ENCODE measurements at regions not wholly inside any gene's neighbourhood (a gene's known extent, or its start where the extent isn't known, plus 50 kb on each side); places are given as distances from the start of the nearest gene placed in this dataset.

DNA sequence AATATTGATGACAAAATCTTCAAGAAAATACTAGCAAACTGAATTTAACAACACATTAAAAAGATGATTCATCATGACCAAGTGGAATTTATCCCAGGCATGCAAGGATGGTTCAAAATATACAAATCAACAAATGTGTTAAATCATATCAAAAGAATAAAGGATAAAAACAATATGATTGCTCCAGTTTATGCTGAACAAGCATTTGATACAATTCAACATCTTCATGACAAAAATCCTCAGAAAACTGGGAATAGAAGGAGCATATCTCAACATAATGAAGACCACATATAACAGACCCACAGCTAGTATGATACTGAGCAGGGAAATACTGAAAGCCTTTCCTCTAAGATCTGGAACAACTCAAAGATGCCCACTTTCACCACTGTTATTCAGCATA lies 352.3 kb downstream of the PYDC2 start:
- TF ChIP-seq, protein P1, sequence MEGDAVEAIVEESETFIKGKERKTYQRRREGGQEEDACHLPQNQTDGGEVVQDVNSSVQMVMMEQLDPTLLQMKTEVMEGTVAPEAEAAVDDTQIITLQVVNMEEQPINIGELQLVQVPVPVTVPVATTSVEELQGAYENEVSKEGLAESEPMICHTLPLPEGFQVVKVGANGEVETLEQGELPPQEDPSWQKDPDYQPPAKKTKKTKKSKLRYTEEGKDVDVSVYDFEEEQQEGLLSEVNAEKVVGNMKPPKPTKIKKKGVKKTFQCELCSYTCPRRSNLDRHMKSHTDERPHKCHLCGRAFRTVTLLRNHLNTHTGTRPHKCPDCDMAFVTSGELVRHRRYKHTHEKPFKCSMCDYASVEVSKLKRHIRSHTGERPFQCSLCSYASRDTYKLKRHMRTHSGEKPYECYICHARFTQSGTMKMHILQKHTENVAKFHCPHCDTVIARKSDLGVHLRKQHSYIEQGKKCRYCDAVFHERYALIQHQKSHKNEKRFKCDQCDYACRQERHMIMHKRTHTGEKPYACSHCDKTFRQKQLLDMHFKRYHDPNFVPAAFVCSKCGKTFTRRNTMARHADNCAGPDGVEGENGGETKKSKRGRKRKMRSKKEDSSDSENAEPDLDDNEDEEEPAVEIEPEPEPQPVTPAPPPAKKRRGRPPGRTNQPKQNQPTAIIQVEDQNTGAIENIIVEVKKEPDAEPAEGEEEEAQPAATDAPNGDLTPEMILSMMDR (IDR thresholded peaks at IDR 0.05) = no peak
- TF ChIP-seq POLR2A (IDR thresholded peaks at IDR 0.05) = no peak
- no peak for TF ChIP-seq EP300 (IDR thresholded peaks at IDR 0.05; ENCODE audit: low read depth)
- no peak for TF ChIP-seq POLR2AphosphoS5 (IDR thresholded peaks at IDR 0.05)

All from transverse colon (tissue), 4 donors.